ENCODE measurements at regions not wholly inside any gene's neighbourhood (a gene's known extent, or its start where the extent isn't known, plus 50 kb on each side); places are given as distances from the start of the nearest gene placed in this dataset.

GRCh38 chr9:88289532-88289931, 98.7 kb upstream of the SPIN1 start:
- TF ChIP-seq CTCF (IDR thresholded peaks at IDR 0.05) (no peak), POLR2A (IDR thresholded peaks at IDR 0.05) (no peak)

Measured in thyroid gland (tissue), 4 donors.